Esophagus muscularis mucosa (tissue), 4 donors: ENCODE measurements at regions not wholly inside any gene's neighbourhood (a gene's known extent, or its start where the extent isn't known, plus 50 kb on each side); places are given as distances from the start of the nearest gene placed in this dataset.

ENCODE experiments used
- DNase-seq: peaks from one replicate; pipeline ENCODE4 v3.0.0-alpha.2; 2017; ENCODE audit errors: extremely low spot score
- H3K27ac ChIP-seq, 4 donors: fragments of 200-600 bp; sonication (generic); replicated peaks in 1 of 4; 1 replicate in 3 of 4; 2 replicates in 1 of 4; pipeline ENCODE4 v1.5.1; 2016 to 2019; ENCODE audit warnings: mild to moderate bottlenecking in 1 of 4
- H3K27me3 ChIP-seq, 4 donors: fragments of 200-600 bp; sonication (generic); one replicate each; pipeline versions ENCODE4 v1.5.1 to v1.6.0; 2016 to 2019
- H3K36me3 ChIP-seq, 4 donors: fragments of 200-600 bp; sonication (generic); one replicate each; pipeline ENCODE4 v1.5.1; 2016 to 2019
- H3K4me1 ChIP-seq, 4 donors: fragments of 200-600 bp; sonication (generic); one replicate each; pipeline ENCODE4 v1.5.1; 2016 to 2019
- H3K4me3 ChIP-seq, 4 donors: fragments of 200-600 bp; sonication (generic); 1 replicate in 2 of 4; 2 replicates in 2 of 4; pipeline ENCODE4 v1.5.1; 2016 to 2019; ENCODE audit warnings: mild to moderate bottlenecking in 4 of 4, moderate library complexity in 1 of 4
- H3K9me3 ChIP-seq, 4 donors: fragments of 200-600 bp; sonication (generic); 1 replicate in 3 of 4; 2 replicates in 1 of 4; pipeline ENCODE4 v1.5.1; 2016 to 2019
- EP300 ChIP-seq: sonication (generic); formaldehyde crosslinking; IDR thresholded peaks from one replicate; pipeline ENCODE4 v1.6.1; 2017; ENCODE audit warnings: antibody characterized with exemption
- POLR2A ChIP-seq: fragments of 450-650 bp; IDR thresholded peaks from one replicate; pipeline ENCODE4 v1.6.1; 2017; ENCODE audit warnings: antibody characterized with exemption, moderate library complexity, mild to moderate bottlenecking, low read depth
- POLR2AphosphoS5 ChIP-seq, 2 donors: sonication (generic); formaldehyde crosslinking; IDR thresholded peaks; one replicate each; pipeline ENCODE4 v1.6.1; 2017; ENCODE audit warnings: antibody characterized with exemption in 2 of 2
- WGBS: methylation state at CpG from one replicate; pipeline ENCODE4 v1.1.5; 2018; 5-methylcytosine and 5-hydroxymethylcytosine counted together
- intact Hi-C: fragments of 100-400 bp; cut with DNase I; formaldehyde crosslinking; loops from one replicate; pipeline ENCODE4 v1.15.1; 2023
- TF ChIP-seq, protein P1 (sequence below), 3 experiments: fragments of 200-600 bp in 2 of 3; fragments of 450-650 bp in 1 of 3; sonication (generic) in 2 of 3; IDR thresholded peaks; one replicate each; pipeline ENCODE4 v1.5.1; 2017 to 2019; ENCODE audit warnings: antibody characterized with exemption in 3 of 3, mild to moderate bottlenecking in 2 of 3, moderate library complexity in 1 of 3

DNA sequence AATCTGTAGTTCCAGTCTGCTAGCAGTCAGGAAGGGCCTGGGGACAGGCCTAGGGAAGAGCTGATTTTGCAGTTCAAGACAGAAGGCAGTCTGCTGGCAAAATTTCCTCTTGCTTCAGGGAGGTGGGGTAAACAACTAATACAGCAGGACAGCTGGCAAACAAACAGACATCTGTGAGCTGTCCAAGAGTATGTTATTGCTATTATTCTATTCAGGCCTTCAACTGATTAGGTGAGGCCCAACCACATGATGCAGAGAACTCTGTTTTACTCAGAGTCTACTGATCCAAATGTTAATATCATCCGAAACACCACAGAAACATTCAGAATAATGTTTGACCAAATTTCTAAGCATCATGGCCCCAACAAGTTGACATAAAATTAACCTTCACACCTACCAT, 161.0 kb upstream of the E2F7 start:
- Histone ChIP-seq H3K4me1 (peaks cover 0 to 7% (median 3%) of the 10 kb centered on the region in 4 donors), H3K27me3 (no peaks in the 10 kb centered on the region), H3K36me3 (no peaks in the 10 kb centered on the region), H3K9me3 (no peaks in the 10 kb centered on the region), H3K4me3 (no peak overlapping the region), H3K27ac (no peak overlapping the region)
- no peak for DNase-seq
- intact Hi-C loops = no loop called here
- TF ChIP-seq POLR2A (no peak), EP300 (no peak), POLR2AphosphoS5 (IDR thresholded peaks at IDR 0.05) (no peak)
- TF ChIP-seq, protein P1, sequence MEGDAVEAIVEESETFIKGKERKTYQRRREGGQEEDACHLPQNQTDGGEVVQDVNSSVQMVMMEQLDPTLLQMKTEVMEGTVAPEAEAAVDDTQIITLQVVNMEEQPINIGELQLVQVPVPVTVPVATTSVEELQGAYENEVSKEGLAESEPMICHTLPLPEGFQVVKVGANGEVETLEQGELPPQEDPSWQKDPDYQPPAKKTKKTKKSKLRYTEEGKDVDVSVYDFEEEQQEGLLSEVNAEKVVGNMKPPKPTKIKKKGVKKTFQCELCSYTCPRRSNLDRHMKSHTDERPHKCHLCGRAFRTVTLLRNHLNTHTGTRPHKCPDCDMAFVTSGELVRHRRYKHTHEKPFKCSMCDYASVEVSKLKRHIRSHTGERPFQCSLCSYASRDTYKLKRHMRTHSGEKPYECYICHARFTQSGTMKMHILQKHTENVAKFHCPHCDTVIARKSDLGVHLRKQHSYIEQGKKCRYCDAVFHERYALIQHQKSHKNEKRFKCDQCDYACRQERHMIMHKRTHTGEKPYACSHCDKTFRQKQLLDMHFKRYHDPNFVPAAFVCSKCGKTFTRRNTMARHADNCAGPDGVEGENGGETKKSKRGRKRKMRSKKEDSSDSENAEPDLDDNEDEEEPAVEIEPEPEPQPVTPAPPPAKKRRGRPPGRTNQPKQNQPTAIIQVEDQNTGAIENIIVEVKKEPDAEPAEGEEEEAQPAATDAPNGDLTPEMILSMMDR (IDR thresholded peaks at IDR 0.05) = no peak
- WGBS = 88% methylated on average over 1 of the region's 1 CpG

- TF ChIP-seq, protein P1 (IDR thresholded peaks at IDR 0.05) = no peak
- no peak for TF ChIP-seq POLR2AphosphoS5 (IDR thresholded peaks at IDR 0.05)
- TF ChIP-seq EP300 = no peak
- TF ChIP-seq POLR2A = no peak
- Histone ChIP-seq H3K9me3 (no peaks in the 10 kb centered on the region), H3K4me3 (no peak overlapping the region), H3K4me1 (peaks cover 0 to 7% (median 0%) of the 10 kb centered on the region in 4 donors), H3K36me3 (no peaks in the 10 kb centered on the region), H3K27me3 (no peaks in the 10 kb centered on the region), H3K27ac (no peak overlapping the region)
- no peak for DNase-seq
- intact Hi-C loops = no loop called here
- 94% methylated on average over 4 of the region's 4 CpGs for WGBS
Observed at GRCh38 chr12:77225373-77225772, 160.0 kb upstream of the E2F7 start.

- Histone ChIP-seq H3K9me3 (no peaks in the 10 kb centered on the region), H3K27me3 (no peaks in the 10 kb centered on the region), H3K36me3 (no peaks in the 10 kb centered on the region), H3K4me1 (no peaks in the 10 kb centered on the region), H3K27ac (no peak overlapping the region), H3K4me3 (no peak overlapping the region)
- TF ChIP-seq EP300 (no peak), POLR2A (no peak), POLR2AphosphoS5 (IDR thresholded peaks at IDR 0.05) (no peak)
- TF ChIP-seq, protein P1 (IDR thresholded peaks at IDR 0.05) = no peak
- intact Hi-C loops = no loop called here
- 90% methylated on average over 2 of the region's 2 CpGs for WGBS
- DNase-seq = no peak
Observed at GRCh38 chr12:77224346-77224745, 159.0 kb upstream of the E2F7 start.

DNA sequence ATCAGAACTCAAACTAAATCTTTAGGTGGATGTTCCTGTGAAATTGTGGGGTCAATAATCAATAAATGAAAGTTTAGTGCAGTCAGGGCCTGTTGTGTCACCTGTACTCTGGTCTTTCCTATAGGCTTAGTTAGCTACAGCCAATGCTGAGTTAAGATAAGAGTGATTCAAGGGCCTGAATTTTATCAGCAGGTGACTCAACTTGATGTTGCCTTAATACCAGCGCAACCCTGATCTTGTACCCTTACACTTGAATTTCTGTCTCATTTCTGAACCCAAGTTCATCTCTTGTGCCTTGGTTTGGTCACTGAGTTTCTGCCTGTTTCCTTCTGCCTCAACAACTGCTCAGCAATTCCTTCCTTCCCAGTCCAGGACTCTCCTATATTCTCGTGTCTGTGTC, 157.0 kb upstream of the E2F7 start:
- 90% methylated on average over 2 of the region's 2 CpGs for WGBS

DNA sequence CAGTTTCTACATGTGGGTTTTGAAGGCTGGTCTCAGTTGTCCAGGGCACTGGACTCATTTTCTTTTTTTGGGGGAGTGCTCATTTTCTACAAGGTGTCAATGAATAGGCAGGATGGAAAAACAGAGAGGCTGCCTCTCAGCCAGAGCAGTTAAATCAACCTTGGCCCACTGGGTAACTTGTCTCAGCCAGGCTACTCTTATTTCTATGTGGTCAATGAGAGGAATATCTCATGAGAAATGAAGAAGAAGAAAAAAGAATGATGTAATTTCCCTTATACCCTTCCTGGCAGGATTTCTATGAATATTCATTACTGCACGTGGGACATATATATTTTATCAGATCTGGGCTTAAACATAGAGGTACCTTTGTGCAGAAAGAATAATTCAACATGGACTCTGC, 155.2 kb upstream of the E2F7 start:
- DNase-seq = no peak
- Histone ChIP-seq H3K4me1 (no peaks in the 10 kb centered on the region), H3K9me3 (no peaks in the 10 kb centered on the region), H3K4me3 (no peak overlapping the region), H3K27ac (no peak overlapping the region), H3K27me3 (no peaks in the 10 kb centered on the region), H3K36me3 (no peaks in the 10 kb centered on the region)
- intact Hi-C loops = no loop called here
- TF ChIP-seq POLR2A = no peak
- TF ChIP-seq EP300 = no peak
- TF ChIP-seq POLR2AphosphoS5 (IDR thresholded peaks at IDR 0.05) = no peak
- TF ChIP-seq, protein P1 (IDR thresholded peaks at IDR 0.05) = no peak
- 56% methylated on average over 1 of the region's 1 CpG for WGBS

More for the DNA sequence above, 157.0 kb upstream of the E2F7 start:
- no peak overlapping the region for H3K4me3 ChIP-seq
- H3K36me3 ChIP-seq = no peaks in the 10 kb centered on the region
- H3K27me3 ChIP-seq = no peaks in the 10 kb centered on the region
- H3K4me1 ChIP-seq = no peaks in the 10 kb centered on the region
- no peak overlapping the region for H3K27ac ChIP-seq
- intact Hi-C loops = no loop called here
- TF ChIP-seq POLR2A = no peak
- no peak for TF ChIP-seq POLR2AphosphoS5 (IDR thresholded peaks at IDR 0.05)
- TF ChIP-seq, protein P1 (IDR thresholded peaks at IDR 0.05) = no peak
- no peak for TF ChIP-seq EP300
- no peaks in the 10 kb centered on the region for H3K9me3 ChIP-seq
- no peak for DNase-seq
